CD1c-positive myeloid dendritic cell (primary cell): ENCODE measurements at regions not wholly inside any gene's neighbourhood (a gene's known extent, or its start where the extent isn't known, plus 50 kb on each side); places are given as distances from the start of the nearest gene placed in this dataset.
"Not testable (repeated sequence)": the region's sequence is repeated elsewhere in the genome, so short reads cannot be mapped to it uniquely, and the experiment has no call there.

ENCODE experiments used
- DNase-seq: peaks from one replicate; pipeline ENCODE4 v3.0.0-alpha.2; 2016; ENCODE audit errors: extremely low spot score

DNA sequence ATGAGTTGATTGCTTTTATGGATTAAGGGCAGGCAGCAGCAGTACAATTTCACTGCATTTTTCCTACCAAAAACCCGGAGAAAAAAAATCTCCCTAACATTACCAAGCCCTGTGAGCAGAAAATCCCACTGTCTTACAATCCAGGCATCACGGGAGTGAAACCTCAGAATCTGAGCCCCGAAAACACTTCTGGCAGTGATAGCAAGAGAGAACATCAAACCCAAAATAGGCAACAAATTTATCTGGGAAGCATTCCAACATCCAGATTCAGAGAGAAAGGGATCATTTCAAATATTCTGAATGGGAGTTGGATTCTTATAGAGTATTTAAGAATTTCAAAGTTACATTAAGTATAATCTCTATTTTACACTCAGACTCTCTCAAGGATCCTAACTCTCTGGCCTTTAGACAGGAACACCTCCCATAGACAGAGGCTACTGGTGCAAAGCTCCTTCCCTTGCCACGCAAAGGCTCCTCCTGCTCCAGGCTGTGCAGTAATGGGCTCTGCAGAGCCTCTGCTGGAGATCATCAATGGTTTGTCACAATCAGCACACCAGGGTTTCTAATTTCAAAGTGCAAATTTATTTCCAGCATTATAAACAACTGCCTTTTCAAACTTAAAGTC, 256.9 kb downstream of the PARM1 start:
- no peak for DNase-seq

DNA sequence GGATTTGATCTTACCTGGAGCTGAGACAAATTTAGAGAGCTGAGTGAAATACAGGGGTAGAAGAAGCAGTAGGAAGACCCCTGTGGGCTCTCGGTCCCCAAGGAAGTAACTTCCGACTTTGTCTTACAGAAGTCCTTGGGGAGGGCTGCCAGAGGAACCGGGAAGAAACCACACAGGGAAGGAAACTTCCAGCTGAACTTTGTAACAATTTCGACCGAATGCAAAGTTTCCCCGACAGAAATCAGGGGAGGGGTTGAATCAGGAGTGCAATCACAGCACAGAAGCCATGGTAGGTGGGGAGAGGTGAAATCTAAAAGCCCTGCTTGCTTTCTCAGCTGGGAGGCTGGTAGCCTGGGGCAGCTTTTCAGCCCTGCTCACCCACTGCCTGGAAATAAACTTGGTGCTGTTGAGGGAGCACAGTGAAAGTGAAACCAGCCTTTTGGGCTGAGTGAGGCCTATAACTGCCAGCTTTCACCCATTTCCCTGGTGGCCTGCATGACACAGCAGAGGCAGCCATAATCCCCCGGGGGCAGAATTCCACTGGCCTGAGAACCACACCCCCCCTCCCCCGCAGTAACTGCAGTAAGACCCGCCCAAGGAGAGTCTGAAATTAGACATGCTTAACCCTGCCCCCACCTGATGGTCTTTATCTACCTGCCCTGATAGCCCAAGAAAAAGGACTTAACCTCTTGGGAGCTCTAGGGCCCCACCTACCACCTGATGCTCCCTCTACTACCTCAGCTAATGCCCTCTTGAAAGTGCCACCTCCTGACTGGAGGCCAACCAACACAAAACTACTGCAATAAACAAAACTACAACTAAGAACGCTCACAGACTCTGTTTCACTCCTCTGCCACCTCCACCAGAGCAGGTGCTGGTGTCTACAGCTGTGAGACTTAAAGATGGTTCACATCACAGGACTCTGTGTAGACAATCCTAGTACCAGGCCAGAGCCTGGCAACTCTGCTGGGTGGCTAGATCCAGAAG, 248.2 kb downstream of the PARM1 start:
- DNase-seq = no peak

DNA sequence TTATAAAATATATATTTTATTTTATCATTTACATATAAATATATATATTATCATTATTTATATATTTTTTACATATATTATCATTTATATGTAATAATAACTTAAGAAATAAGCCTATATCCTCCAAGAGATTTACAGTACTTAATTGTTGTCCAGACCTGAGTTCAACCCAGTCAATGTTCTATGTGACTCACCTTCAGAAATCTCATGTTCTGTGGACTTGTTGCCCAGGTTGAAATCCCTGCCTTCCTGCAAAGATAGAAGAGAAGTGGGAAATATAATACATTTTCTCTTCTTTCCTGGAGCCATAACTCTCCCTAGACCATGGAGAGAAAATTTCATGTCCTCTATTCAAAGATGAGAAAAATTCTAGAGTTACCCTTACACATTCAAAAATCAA, 247.3 kb downstream of the PARM1 start:
- no peak for DNase-seq

DNA sequence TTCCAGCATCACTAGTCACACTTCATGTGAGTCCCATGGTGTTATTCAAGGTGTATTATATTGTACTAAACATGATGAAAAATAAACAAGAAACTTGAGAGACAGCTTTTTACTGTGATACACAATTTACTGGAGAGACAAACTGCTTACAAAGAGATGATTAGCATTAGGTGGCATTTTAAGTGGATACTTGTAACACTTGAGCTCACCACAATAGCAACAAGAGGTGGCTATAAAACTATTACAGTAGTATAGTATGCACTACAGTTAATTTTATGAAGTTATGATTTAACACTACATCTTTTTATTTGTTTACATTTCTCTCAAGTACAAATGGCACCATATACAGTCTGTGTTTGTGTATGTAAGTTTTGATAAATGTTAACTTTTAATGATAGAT, 246.6 kb downstream of the PARM1 start:
- no peak for DNase-seq

DNA sequence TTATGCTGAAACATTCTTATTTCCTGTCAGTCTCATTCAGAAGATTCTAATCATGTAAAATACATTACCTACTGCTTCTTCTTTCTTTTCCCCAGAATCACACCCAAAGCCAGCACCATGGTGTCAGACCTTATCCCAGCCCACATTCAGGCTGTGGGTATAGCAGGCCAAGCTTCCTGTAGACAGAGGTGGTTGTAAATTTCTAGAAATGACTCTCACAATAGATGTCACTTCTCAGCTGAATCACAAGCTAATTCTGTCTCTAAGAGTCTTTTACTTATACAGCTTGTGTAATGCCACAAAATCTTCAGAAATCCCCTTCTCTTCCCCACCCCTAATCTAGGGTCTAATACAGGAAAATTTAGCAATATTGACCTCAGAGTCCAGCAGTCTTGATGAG, 239.6 kb downstream of the PARM1 start:
- DNase-seq = no peak

DNA sequence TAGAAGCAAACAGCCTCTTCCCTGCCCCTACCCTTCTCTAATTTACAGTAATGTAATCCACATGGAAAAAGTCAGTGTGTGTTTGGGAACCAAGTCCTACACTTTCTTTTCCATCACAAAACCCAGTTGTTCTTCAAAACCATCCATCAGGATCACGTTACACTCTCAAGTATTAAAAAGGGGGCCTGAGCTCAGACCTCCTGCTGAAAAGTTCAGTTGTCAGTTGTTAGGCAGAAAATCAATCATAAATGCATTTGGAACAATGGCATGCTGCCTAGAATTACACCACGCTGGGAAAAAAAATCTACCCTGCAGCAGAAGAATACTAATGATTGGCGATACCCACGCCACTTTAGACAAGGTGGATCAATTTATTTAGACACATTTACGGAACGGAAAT, 236.5 kb downstream of the PARM1 start:
- DNase-seq = no peak

DNA sequence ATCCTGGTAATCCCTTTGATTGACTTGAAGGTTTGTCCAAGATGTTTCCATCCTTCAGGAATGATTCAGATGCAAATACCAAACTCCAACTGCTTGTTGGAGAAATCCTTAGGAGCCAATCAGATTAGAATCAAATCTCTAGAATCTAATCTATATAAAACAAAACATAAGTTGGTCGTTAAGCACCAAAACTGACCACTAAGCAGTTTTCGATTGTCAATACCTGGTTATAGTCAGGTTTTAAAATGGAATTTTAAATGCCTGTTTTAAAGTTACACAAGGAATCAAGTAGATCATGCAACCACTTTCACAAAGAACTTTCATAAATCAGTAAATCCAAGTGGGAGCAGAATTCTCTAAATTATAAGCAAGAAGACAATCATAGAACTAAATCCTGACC, 236.1 kb downstream of the PARM1 start:
- DNase-seq = no peak

DNA sequence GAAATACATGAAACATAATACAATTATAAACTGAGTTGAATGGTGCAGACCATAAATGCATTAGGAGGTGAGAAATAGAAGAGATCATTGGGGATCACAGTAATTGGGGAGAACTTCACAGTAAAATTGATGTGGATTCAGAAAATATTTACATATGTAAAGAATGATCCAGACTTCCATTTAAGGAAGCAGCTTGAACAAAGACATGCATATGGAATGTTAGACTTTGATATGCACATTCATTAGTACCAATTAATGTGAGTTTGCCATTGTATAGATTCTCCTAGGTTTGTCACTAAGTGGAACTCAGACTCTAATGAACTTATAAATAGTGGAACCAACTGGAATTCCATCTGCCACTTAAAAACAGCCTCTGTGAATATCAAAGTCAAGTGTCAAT, 235.6 kb downstream of the PARM1 start:
- DNase-seq = no peak

DNA sequence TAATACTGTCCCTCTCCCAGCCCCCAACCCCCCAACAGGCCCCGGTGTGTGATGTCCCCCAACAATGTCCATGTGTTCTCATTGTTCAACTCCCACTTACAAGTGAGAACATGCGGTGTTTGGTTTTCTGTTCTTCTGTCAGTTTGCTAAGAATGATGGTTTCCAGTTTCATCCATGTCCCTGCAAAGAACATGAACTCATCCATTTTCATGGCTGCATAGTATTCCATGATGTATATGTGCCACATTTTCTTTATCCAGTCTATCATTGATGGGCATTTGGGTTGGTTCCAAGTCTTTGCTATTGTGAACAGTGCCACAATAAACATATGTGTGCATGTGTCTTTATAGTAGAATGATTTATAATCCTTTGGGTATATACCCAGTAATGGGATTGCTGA, 232.2 kb downstream of the PARM1 start:
- not testable (repeated sequence) for DNase-seq

DNA sequence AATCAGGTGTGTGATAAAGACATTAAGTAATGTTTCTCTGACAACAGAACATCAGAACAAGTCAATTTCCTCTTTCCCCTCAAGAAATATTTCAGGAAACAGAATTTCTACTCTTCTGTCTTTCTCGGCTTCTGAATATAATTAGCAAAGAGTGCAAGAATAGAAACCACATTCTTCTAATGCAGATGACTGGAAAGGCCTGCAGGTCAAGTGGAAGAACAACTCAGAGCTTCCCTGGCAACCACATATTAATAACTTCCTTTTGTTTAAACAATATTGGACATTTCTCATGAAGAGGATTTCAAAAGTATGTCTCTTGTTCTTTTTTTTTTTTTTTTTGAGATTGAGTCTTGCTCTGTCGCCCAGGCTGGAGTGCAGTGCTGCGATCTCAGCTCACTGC, 225.5 kb downstream of the PARM1 start:
- no peak for DNase-seq

DNA sequence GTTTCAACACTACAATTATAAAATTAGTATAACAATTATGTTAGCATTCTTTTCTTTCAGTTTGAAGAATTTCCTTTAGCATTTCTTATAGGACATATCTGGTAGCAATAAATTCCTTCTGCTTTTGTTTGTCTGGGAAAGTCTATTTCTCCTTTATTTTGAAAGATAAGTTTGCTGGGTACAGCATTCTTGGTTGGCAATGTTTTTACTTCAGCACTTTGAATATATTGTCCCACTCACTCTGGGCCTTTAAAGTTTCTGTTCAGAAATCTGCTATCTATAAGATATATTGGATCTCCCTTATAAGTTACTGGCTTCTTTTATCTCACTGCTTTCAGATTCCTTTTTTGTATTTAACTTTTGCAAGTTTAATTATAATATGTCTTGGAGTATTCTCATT, 222.1 kb downstream of the PARM1 start:
- DNase-seq = no peak

DNA sequence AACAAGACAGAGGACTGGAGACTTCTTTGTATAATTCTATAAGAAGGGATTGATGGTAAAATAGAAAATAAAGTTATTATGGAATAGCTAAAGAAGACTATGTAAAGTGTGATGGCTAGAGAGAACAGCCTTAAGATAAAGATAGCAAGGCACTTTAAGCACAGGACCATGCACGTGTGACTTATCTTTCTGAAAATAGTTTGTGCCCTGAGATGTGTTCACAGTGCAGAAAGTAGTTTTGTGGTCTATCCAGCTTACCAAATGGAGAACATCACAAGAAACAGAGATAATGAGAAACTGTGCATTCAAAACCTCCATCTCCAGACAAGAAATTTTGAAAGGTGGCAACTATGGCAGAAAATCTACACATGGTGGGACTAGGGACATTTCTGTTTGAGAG, 213.3 kb downstream of the PARM1 start:
- no peak for DNase-seq

DNA sequence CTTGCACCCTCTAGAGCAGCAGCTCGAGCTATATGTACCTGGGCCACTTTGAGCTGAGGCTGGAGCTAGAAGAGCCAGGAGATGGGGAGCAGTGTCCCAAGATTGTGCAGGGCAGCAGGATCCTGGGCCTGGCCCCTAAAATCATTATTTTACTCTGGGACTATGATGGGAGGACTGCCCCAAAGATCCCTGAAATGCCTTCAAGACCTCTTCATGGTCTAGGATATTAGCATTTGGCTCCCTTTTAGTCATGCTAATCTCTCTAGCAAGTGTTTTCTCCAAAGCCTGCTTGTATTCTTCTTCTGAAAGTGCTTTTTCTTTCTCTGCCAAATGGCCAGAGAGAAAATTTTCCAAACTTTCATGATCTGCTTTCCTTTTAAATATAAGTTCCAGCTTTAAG, 211.6 kb downstream of the PARM1 start:
- no peak for DNase-seq

DNA sequence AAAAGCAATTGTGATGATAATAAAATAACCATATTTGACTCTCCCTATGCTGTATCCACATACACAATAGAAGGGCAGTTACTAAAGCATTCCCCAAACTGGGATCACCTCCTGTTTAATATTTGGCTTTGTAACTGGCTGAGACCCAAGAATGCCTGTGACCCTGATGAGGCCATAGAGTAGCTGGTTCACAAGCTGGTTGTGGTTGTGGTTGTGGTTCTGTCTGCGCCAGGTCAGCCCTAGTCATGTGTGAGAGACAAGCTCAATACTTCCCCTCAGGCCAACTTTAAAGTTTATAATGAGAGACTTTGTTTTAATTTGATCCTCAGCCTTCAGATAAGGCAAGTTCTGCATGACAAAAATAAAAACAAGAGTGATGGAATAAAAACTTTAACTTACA, 209.9 kb downstream of the PARM1 start:
- DNase-seq = no peak

DNA sequence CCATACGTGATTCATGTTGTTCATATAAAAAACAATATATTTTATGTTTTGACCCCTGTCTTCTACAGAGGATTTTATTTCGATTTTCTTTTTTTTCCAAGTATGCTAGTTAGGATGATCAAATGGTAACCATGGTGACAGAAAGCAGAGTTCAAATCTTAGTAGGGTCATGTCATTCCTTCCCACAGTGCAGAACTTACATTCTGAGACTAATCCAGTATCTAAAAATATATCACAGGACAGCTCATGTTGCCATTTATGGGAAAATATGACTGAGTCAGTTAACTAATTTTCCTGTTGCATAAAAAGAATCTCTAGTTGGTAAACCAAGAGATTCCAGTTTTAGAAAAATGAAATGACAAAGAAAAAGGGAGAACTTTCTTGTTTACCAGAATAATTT, 209.5 kb downstream of the PARM1 start:
- no peak for DNase-seq

DNA sequence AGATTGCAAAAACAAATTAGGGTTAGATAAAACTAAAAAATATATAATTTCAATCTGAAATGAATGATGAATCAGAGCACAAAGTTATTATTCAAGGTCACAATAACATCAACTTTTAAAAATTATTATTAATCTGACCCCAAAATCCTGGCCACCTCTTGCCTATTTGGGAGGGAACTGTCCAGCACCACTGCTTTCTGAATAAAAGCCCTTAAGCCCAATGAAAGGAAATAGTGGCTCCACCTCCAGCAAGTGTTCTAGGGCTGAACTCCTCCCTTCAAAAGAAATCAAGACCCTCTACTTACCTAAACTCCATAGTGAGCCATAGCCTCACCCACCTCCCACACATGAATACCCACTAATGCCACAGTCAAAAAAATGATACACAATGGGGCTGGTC, 208.2 kb downstream of the PARM1 start:
- no peak for DNase-seq

DNA sequence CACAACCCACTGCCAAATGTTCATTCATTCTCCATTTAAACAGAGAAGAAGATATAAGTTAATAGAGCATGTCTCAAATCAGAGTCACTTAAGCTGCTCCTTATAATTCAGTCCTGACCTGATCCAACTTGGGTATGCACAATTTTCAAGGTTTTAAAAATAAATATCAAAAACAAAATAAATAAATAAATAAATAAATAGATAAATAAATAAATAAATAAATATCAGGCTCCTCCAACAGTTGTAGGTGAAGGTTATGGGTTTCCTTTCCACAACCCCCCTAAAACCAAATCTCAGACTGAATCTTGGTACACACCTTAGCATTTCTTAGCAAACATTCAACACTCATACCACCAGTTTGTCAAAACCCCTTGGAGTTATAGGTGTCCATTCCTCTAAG, 204.4 kb downstream of the PARM1 start:
- DNase-seq = no peak

DNA sequence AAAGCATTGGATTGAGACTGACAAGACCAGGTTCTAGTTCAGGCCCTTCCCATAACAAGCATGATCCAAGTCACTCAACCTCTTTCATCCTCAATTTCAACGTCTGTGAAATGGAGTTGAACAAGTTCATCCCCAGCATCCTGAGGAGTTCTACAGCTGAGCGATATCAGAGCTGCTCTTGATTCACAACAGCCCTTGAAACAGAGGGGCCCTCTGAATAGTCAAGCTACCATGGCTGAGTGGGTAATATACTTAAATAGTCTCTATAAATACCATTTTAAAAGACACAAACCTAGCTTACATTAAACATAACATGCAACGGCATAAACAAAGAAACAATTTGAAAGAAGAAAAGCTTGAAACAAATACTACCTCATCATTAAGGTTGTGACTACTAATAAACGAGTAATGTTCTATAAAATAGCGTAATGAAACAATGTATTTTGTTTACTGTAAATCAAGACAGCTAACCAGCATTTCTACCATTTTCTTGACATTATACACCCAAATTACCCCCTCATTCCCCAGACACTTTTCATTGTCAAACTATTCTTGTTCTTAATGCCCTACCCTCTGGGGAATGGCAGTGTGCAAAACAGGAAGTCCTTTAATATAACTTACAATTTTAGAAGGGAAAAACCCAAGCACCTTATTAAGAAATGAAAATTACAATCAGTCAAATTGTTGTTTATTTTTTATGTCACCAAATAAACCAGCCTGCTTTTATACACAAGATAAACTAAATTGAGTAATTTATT, 202.3 kb downstream of the PARM1 start:
- no peak for DNase-seq

DNA sequence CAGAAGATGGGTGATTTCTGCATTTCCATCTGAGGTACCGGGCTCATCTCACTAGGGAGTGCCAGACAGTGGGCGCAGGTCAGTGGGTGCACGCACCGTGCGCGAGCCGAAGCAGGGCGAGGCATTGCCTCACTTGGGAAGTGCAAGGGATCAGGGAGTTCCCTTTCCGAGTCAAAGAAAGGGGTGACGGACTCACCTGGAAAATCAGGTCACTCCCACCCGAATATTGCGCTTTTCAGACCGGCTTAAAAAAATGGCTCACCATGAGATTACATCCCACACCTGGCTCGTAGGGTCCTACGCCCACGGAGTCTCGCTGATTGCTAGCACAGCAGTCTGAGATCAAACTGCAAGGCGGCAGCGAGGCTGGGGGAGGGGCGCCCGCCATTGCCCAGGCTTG, 194.0 kb downstream of the PARM1 start:
- DNase-seq = not testable (repeated sequence)

DNA sequence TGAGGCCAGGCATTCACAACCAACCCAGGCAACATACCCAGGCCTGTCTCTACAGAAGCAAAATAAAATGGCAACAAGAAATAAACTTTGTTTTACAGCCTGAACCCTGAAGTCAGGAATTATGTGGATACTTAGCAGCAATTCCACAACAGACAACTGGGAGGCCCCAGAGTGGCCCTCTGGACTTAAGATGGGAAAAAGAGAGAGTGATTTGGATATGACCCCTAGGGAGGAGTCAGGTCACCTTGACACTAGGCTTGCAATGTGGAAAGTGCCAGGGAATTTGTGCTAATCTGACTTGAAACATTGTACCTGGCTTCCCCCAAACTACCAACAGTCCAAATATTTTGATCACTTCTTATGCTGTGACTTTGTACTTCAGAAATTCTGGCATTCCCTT, 193.1 kb downstream of the PARM1 start:
- no peak for DNase-seq

DNA sequence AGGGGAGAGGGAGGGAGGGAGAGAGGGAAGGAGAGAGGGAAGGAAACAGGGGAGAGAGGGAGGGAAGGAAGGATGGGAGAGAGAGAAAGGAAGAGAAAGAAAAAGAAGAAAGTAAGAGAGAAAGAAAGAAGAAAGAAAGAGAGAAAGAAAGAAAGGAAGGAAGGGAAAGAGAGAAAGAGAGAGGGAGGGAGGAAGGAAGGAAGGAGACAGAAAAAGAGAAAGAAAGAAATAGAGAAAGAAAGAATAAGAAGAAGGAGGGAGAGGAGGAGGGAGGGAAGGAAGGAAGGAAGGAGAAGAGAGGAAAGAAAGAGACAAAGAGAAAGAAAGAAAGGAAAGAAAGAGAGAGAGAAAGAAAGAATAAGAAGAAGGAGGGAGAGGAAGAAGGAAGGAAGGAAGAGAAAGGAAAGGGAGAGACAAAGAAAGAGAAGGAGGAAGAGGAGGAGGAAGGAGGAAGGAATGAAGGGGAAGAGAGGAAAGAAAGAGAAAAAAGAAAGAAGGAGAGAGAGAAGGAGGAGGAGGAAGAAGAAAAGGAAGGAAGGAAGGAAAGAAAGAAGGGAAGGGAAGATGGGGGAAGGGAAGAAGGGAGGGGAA, 189.6 kb downstream of the PARM1 start:
- no peak for DNase-seq

DNA sequence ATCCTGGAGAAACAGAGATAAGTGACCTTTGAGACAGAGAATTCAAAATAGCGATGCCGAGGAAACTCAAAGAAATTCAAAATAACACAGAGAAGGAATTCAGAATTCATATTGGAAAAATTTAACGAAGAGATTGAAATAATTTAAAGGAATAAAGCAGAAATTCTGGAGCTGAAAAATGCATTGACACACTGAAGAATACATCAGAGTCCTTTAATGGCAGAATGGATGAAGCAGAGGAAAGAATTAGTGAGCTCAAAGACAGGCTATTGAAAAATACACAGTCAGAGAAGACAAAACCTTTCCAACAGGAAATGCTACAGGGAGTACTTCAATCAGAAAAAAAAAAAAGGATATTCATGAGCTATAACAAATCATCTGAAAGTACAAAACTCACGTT, 185.8 kb downstream of the PARM1 start:
- no peak for DNase-seq
